HepG2 (cell line): ENCODE measurements at regions not wholly inside any gene's neighbourhood (a gene's known extent, or its start where the extent isn't known, plus 50 kb on each side); places are given as distances from the start of the nearest gene placed in this dataset.

Experiments
- ATAC-seq: fragments of 200-7000 bp; cut with Tn5 transposase; 3 replicates; pipeline ENCODE4 v1.9.1; 2020; ENCODE audit warnings: mild to moderate bottlenecking, moderate library complexity
- BruUV-seq: library from RNA; stranded (reverse); fragments of 400-500 nt; replicated peaks from 2 replicates; lab custom pipeline; 2021; lab: Mats Ljungman, UMichigan
- CTCF ChIA-PET: fragments of 300-600 bp; formaldehyde crosslinking; extraction: SDS; loops from one replicate; lab custom pipeline; 2021; ENCODE audit warnings: low total read pairs, inconsistent platforms, low intra/inter-chr PET ratio; lab: Yijun Ruan, JAX
- POLR2A ChIA-PET: fragments of 350-600 bp; sonication (Branson Sonifier 250); formaldehyde crosslinking; loops from one replicate; lab custom pipeline; 2020; ENCODE audit warnings: antibody characterized with exemption, inconsistent platforms; lab: Yijun Ruan, JAX
- DNase-seq: peaks from one replicate; pipeline ENCODE4 v3.0.0-alpha.2; 2015; ENCODE audit warnings: low spot score
- FAIRE-seq: peaks from 3 replicates; lab custom pipeline; 2011; peaks lifted over from hg19 to GRCh38; lab: Jason Lieb, UNC
- H2AFZ ChIP-seq: one replicate; pipeline ENCODE4 v1.6.1; 2011; ENCODE audit warnings: low read length, inconsistent platforms
- H3K27ac ChIP-seq: fragments of 300-600 bp; 3 replicates; pipeline ENCODE4 v1.8.0; 2011; ENCODE audit warnings: mixed run types, mild to moderate bottlenecking, mixed read lengths, low read length, inconsistent platforms; ENCODE audit not compliant: insufficient read depth; ENCODE audit errors: extremely low read length
- H3K27me3 ChIP-seq, 2 experiments: fragments of 200-600 bp in 1 of 2; 2 replicates in 1 of 2; 3 replicates in 1 of 2; pipeline versions ENCODE4 v1.6.0 to v1.8.0; 2011; ENCODE audit warnings: low read length in 2 of 2, mild to moderate bottlenecking in 2 of 2, moderate library complexity in 2 of 2, inconsistent platforms in 1 of 2; ENCODE audit not compliant: insufficient read depth in 2 of 2, control insufficient read depth in 1 of 2
- H3K36me3 ChIP-seq, 2 experiments: fragments of 200-600 bp in 1 of 2; replicated peaks in 1 of 2; 2 replicates in 1 of 2; 3 replicates in 1 of 2; pipeline versions ENCODE4 v1.5.1 to v1.8.0; 2011; ENCODE audit warnings: low read length in 2 of 2, inconsistent platforms in 1 of 2; ENCODE audit not compliant: insufficient read depth in 2 of 2, control insufficient read depth in 1 of 2
- H3K4me1 ChIP-seq: 2 replicates; pipeline ENCODE4 v1.5.1; 2012; ENCODE audit warnings: low read length, inconsistent platforms; ENCODE audit not compliant: insufficient read depth
- H3K4me2 ChIP-seq: 2 replicates; pipeline ENCODE4 v1.6.0; 2011; ENCODE audit warnings: low read depth, low read length, inconsistent platforms
- H3K4me3 ChIP-seq, 3 experiments: fragments of 200-600 bp in 1 of 3; sonication (generic), shearing (Covaris generic) in 1 of 3; replicated peaks in 1 of 3; 2 replicates each; pipeline ENCODE4 v1.5.1; 2011 to 2016; ENCODE audit warnings: low read length in 3 of 3, inconsistent platforms in 2 of 3, low read depth in 2 of 3, mild to moderate bottlenecking in 2 of 3, control low read depth in 1 of 3, mixed read lengths in 1 of 3; ENCODE audit not compliant: insufficient read depth in 1 of 3
- H3K79me2 ChIP-seq: one replicate; pipeline ENCODE4 v1.6.1; 2011; ENCODE audit warnings: low read length, inconsistent platforms; ENCODE audit not compliant: insufficient read depth
- H3K9ac ChIP-seq: 2 replicates; pipeline ENCODE4 v1.6.0; 2011; ENCODE audit warnings: mild to moderate bottlenecking, low read depth, low read length, inconsistent platforms; ENCODE audit not compliant: insufficient read depth
- H3K9me3 ChIP-seq: 2 replicates; pipeline ENCODE4 v1.5.1; 2012; ENCODE audit warnings: mild to moderate bottlenecking, low read length
- H4K20me1 ChIP-seq: 2 replicates; pipeline ENCODE4 v1.6.0; 2011; ENCODE audit warnings: inconsistent platforms, mild to moderate bottlenecking, low read length, moderate library complexity; ENCODE audit not compliant: insufficient read depth
- CCDC6 ChIP-seq: sonication (generic); formaldehyde crosslinking; IDR thresholded peaks from 2 replicates; pipeline ENCODE4 v1.8.1; 2022; ENCODE audit warnings: mild to moderate bottlenecking, missing genetic modification reagents, moderate library complexity
- FOXK1 ChIP-seq: sonication (generic); formaldehyde crosslinking; IDR thresholded peaks from 2 replicates; pipeline ENCODE4 v1.4.0; 2020; ENCODE audit warnings: low read depth, missing genetic modification reagents, borderline replicate concordance
- HIVEP1 ChIP-seq: sonication (generic); formaldehyde crosslinking; IDR thresholded peaks from 2 replicates; pipeline ENCODE4 v1.4.0; 2020; ENCODE audit warnings: mild to moderate bottlenecking, missing genetic modification reagents
- MTF2 ChIP-seq: sonication (generic); formaldehyde crosslinking; IDR thresholded peaks from 2 replicates; pipeline ENCODE4 v1.5.0; 2020; ENCODE audit warnings: missing genetic modification reagents, borderline replicate concordance
- MZF1 ChIP-seq: sonication (generic); formaldehyde crosslinking; IDR thresholded peaks from 2 replicates; pipeline ENCODE4 v1.8.1; 2023; ENCODE audit warnings: mild to moderate bottlenecking, missing genetic modification reagents, borderline replicate concordance
- ZNF280D ChIP-seq: sonication (generic); formaldehyde crosslinking; IDR thresholded peaks from 2 replicates; pipeline ENCODE4 v1.5.1; 2020; ENCODE audit warnings: mild to moderate bottlenecking, missing genetic modification reagents
- WGBS: methylation state at CpG from one replicate; pipeline ENCODE4 v1.1.6; 2017; ENCODE audit warnings: low lambda C conversion rate; 5-methylcytosine and 5-hydroxymethylcytosine counted together
- in situ Hi-C: cut with HindIII; loops from 2 replicates; pipeline ENCODE4 v1.10.0; 2017; ENCODE audit warnings: low pct_unique_long_range_greater_than_20kb; ENCODE audit not compliant: extremely low pct_ligation_motif_present
- intact Hi-C: fragments of 100-400 bp; cut with micrococcal nuclease; formaldehyde crosslinking; loops from one replicate; pipeline ENCODE4 v1.10.0; 2022; ENCODE audit not compliant: unreplicated experiment
- TF ChIP-seq, protein P1 (sequence below): sonication (generic); formaldehyde crosslinking; conservative IDR thresholded peaks from 2 replicates; pipeline ENCODE4 v1.8.0; 2022; ENCODE audit warnings: low read depth, missing genetic modification reagents

DNA sequence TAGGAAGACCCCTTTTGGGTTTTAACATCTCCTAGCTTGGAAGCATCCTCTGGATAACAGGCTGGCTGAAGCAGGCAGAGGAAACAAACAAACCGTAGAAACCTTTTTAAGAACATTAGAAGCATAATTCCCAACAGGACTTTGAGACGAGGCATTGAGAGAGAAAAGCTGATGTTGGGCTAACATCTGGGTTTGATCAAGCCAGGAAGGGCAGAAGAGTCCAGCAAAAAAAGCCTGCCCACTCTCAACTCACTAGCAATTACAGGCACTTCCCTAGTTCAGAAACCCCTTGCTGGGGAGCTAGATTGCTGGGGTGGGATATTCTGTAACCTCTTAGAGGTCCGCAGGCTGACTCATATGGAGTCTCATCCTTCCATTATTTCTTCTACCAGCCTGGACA is 75.4 kb upstream of the CTNNA1 start:
- no peak for ATAC-seq
- no peak for FAIRE-seq
- Histone ChIP-seq H3K9ac (no peak overlapping the region), H3K4me2 (no peak overlapping the region), H3K27ac (no peak overlapping the region), H3K4me1 (no peaks in the 10 kb centered on the region), H4K20me1 (no peaks in the 10 kb centered on the region), H3K4me3 (no peak overlapping the region), H3K36me3 (no peaks in the 10 kb centered on the region), H3K79me2 (no peaks in the 10 kb centered on the region), H3K27me3 (no peaks in the 10 kb centered on the region), H2AFZ (no peak overlapping the region), H3K9me3 (no peaks in the 10 kb centered on the region; the same call in 1 of the 2 replicates)
- WGBS: 35% methylated on average over 3 of the region's 3 CpGs
- in situ Hi-C loops: no loop called here
- DNase-seq: no peak
- TF ChIP-seq FOXK1: no peak
- no peak for TF ChIP-seq ZNF280D
- TF ChIP-seq MTF2: no peak
- TF ChIP-seq HIVEP1 (CRISPR knock-in tag): no peak
- TF ChIP-seq, protein P1, sequence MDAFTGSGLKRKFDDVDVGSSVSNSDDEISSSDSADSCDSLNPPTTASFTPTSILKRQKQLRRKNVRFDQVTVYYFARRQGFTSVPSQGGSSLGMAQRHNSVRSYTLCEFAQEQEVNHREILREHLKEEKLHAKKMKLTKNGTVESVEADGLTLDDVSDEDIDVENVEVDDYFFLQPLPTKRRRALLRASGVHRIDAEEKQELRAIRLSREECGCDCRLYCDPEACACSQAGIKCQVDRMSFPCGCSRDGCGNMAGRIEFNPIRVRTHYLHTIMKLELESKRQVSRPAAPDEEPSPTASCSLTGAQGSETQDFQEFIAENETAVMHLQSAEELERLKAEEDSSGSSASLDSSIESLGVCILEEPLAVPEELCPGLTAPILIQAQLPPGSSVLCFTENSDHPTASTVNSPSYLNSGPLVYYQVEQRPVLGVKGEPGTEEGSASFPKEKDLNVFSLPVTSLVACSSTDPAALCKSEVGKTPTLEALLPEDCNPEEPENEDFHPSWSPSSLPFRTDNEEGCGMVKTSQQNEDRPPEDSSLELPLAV (CRISPR knock-in tag): no peak
- no peak for TF ChIP-seq CCDC6 (CRISPR knock-in tag)
- no peak for TF ChIP-seq MZF1 (CRISPR knock-in tag)
- intact Hi-C loops: no loop called here
- CTCF ChIA-PET: no interaction called here
- POLR2A ChIA-PET: no interaction called here
- BruUV-seq: no TSS peak
